CD14-positive monocyte (primary cell): ENCODE measurements at regions not wholly inside any gene's neighbourhood (a gene's known extent, or its start where the extent isn't known, plus 50 kb on each side); places are given as distances from the start of the nearest gene placed in this dataset.

ENCODE experiments used
- DNase-seq, 3 donors: peaks; one replicate each; pipeline ENCODE4 v3.0.0-alpha.2; 2011 to 2022
- H2AFZ ChIP-seq: 2 replicates; pipeline ENCODE4 v1.6.0; 2012; ENCODE audit warnings: mild to moderate bottlenecking, low read depth, low read length, inconsistent platforms; ENCODE audit not compliant: insufficient read depth, poor library complexity, severe bottlenecking
- H3K27ac ChIP-seq, 2 donors: 1 replicate in 1 of 2; 2 replicates in 1 of 2; pipeline ENCODE4 v1.5.1; 2012 to 2013; ENCODE audit warnings: low read length in 2 of 2, control low read depth in 1 of 2, inconsistent platforms in 1 of 2, low read depth in 1 of 2, mild to moderate bottlenecking in 1 of 2
- H3K27me3 ChIP-seq, 2 donors: one replicate each; pipeline versions ENCODE4 v1.6.0 to v1.6.1; 2011 to 2013; ENCODE audit warnings: low read length in 2 of 2; ENCODE audit not compliant: control insufficient read depth in 2 of 2, insufficient read depth in 2 of 2
- H3K36me3 ChIP-seq, 2 donors: replicated peaks in 1 of 2; 1 replicate in 1 of 2; 2 replicates in 1 of 2; pipeline versions ENCODE4 v1.5.1 to v1.6.1; 2012 to 2013; ENCODE audit warnings: low read length in 2 of 2, control low read depth in 1 of 2, inconsistent platforms in 1 of 2, mild to moderate bottlenecking in 1 of 2; ENCODE audit not compliant: insufficient read depth in 2 of 2, control insufficient read depth in 1 of 2
- H3K4me1 ChIP-seq, 2 donors: 1 replicate in 1 of 2; 2 replicates in 1 of 2; pipeline versions ENCODE4 v1.5.1 to v1.6.1; 2012 to 2013; ENCODE audit warnings: low read length in 2 of 2, control low read depth in 1 of 2, inconsistent platforms in 1 of 2, mild to moderate bottlenecking in 1 of 2, moderate library complexity in 1 of 2; ENCODE audit not compliant: insufficient read depth in 2 of 2, control insufficient read depth in 1 of 2
- H3K4me2 ChIP-seq: replicated peaks from 2 replicates; pipeline ENCODE3; 2012; ENCODE audit warnings: low read length, moderate library complexity, mild to moderate bottlenecking; ENCODE audit not compliant: poor library complexity, severe bottlenecking; ENCODE audit errors: extremely low read depth
- H3K4me3 ChIP-seq, 3 experiments: fragments of 200-600 bp in 1 of 3; sonication (generic) in 1 of 3; replicated peaks in 1 of 3; 1 replicate in 2 of 3; 2 replicates in 1 of 3; pipeline ENCODE4 v1.5.1; 2011 to 2013; ENCODE audit warnings: low read length in 3 of 3, mild to moderate bottlenecking in 3 of 3, control low read depth in 2 of 3, low read depth in 2 of 3, inconsistent platforms in 1 of 3, moderate library complexity in 1 of 3
- H3K79me2 ChIP-seq: 2 replicates; pipeline ENCODE4 v1.6.0; 2012; ENCODE audit warnings: mild to moderate bottlenecking, control low read depth, inconsistent platforms, low read length, moderate library complexity; ENCODE audit not compliant: insufficient read depth
- H3K9ac ChIP-seq: 2 replicates; pipeline ENCODE4 v1.6.0; 2017; ENCODE audit warnings: low read length, mild to moderate bottlenecking; ENCODE audit not compliant: insufficient read depth, poor library complexity, severe bottlenecking
- H3K9me3 ChIP-seq, 2 donors: replicated peaks in 1 of 2; 1 replicate in 1 of 2; 2 replicates in 1 of 2; pipeline versions ENCODE4 v1.5.1 to v1.6.1; 2012 to 2013; ENCODE audit warnings: low read length in 2 of 2, control low read depth in 1 of 2; ENCODE audit not compliant: control insufficient read depth in 1 of 2, insufficient read depth in 1 of 2
- H4K20me1 ChIP-seq: 2 replicates; pipeline ENCODE4 v1.6.0; 2012; ENCODE audit warnings: mild to moderate bottlenecking, low read length, control low read depth, moderate library complexity; ENCODE audit not compliant: insufficient read depth
- H3K27ac Mint-ChIP-seq, 7 donors: one replicate each; pipeline ENCODE4 v1.8.0; 2020; ENCODE audit warnings: mild to moderate bottlenecking in 7 of 7, mixed read lengths in 7 of 7, moderate library complexity in 6 of 7, inconsistent platforms in 2 of 7
- H3K27me3 Mint-ChIP-seq, 3 donors: one replicate each; pipeline ENCODE4 v1.8.0; 2021 to 2022; ENCODE audit warnings: low read depth in 3 of 3, mild to moderate bottlenecking in 3 of 3, mixed read lengths in 3 of 3, moderate library complexity in 3 of 3, inconsistent platforms in 1 of 3
- H3K36me3 Mint-ChIP-seq, 2 donors: one replicate each; pipeline ENCODE4 v1.8.0; 2020; ENCODE audit warnings: mixed read lengths in 2 of 2, inconsistent platforms in 1 of 2, mild to moderate bottlenecking in 1 of 2
- H3K4me1 Mint-ChIP-seq: one replicate; pipeline ENCODE4 v1.8.0; 2020; ENCODE audit warnings: mild to moderate bottlenecking, mixed read lengths
- H3K4me3 Mint-ChIP-seq, 2 donors: one replicate each; pipeline ENCODE4 v1.8.0; 2020; ENCODE audit warnings: mild to moderate bottlenecking in 2 of 2, mixed read lengths in 2 of 2, moderate library complexity in 1 of 2
- H3K9me3 Mint-ChIP-seq, 7 donors: one replicate each; pipeline ENCODE4 v1.8.0; 2020 to 2022; ENCODE audit warnings: mixed read lengths in 7 of 7, mild to moderate bottlenecking in 6 of 7, moderate library complexity in 6 of 7, inconsistent platforms in 2 of 7
- CTCF ChIP-seq: fragments of 200-600 bp; IDR thresholded peaks from one replicate; pipeline ENCODE4 v1.8.0; 2022; ENCODE audit warnings: antibody characterized with exemption, mild to moderate bottlenecking
- WGBS: methylation state at CpG from one replicate; pipeline ENCODE4 v1.1.5; 2013; ENCODE audit warnings: missing lambda C conversion rate; ENCODE audit not compliant: insufficient coverage; 5-methylcytosine and 5-hydroxymethylcytosine counted together
- intact Hi-C, 2 donors: fragments of 100-400 bp; cut with micrococcal nuclease; formaldehyde crosslinking; loops; one replicate each; pipeline versions ENCODE4 v1.15.0 to v1.15.1; 2023

GRCh38 chr17:77674358-77674757 is 284.1 kb upstream of the TNRC6C start:
- H2AFZ ChIP-seq = no peak overlapping the region
- no peak for DNase-seq
- Mint-ChIP-seq H3K27me3 (peaks cover 3 to 8% (median 5%) of the 10 kb centered on the region in 3 donors), H3K4me1 (no peaks in the 10 kb centered on the region), H3K27ac (no peak overlapping the region), H3K36me3 (no peaks in the 10 kb centered on the region), H3K4me3 (no peak overlapping the region), H3K9me3 (peaks cover 0 to 10% (median 7%) of the 10 kb centered on the region in 7 donors)
- no peaks in the 10 kb centered on the region for H3K4me1 ChIP-seq
- H4K20me1 ChIP-seq = no peaks in the 10 kb centered on the region
- H3K4me3 ChIP-seq = no peak overlapping the region
- no peaks in the 10 kb centered on the region for H3K36me3 ChIP-seq
- no peak overlapping the region for H3K4me2 ChIP-seq
- H3K27me3 ChIP-seq = peaks cover 0 to 2% of the 10 kb centered on the region in 2 donors
- H3K79me2 ChIP-seq = no peaks in the 10 kb centered on the region
- intact Hi-C loops = no loop called here
- WGBS = no CpG with 5 or more reads among the region's 11 CpGs
- TF ChIP-seq CTCF = no peak
- H3K9me3 ChIP-seq = peaks cover 0 to 4% of the 10 kb centered on the region in 2 donors
- no peak overlapping the region for H3K27ac ChIP-seq
- no peak overlapping the region for H3K9ac ChIP-seq

- Mint-ChIP-seq H3K27me3 (peaks cover 3 to 11% (median 5%) of the 10 kb centered on the region in 3 donors), H3K4me3 (no peak overlapping the region), H3K4me1 (no peaks in the 10 kb centered on the region), H3K36me3 (no peaks in the 10 kb centered on the region), H3K27ac (no peak overlapping the region), H3K9me3 (peaks cover 0 to 4% (median 0%) of the 10 kb centered on the region in 7 donors)
- Histone ChIP-seq H3K36me3 (no peaks in the 10 kb centered on the region), H3K79me2 (no peaks in the 10 kb centered on the region), H4K20me1 (no peaks in the 10 kb centered on the region), H3K4me3 (no peak overlapping the region), H3K9me3 (no peaks in the 10 kb centered on the region), H3K27ac (no peak overlapping the region), H2AFZ (no peak overlapping the region), H3K4me2 (no peak overlapping the region), H3K27me3 (peaks cover 0 to 2% of the 10 kb centered on the region in 2 donors), H3K4me1 (no peaks in the 10 kb centered on the region), H3K9ac (no peak overlapping the region)
- DNase-seq = no peak
- 89% methylated on average over 8 of the region's 8 CpGs for WGBS
- intact Hi-C loops = no loop called here
- TF ChIP-seq CTCF = no peak
These were observed 283.1 kb upstream of the TNRC6C start for GRCh38 chr17:77675411-77675810.
